ENCODE measurements at regions not wholly inside any gene's neighbourhood (a gene's known extent, or its start where the extent isn't known, plus 50 kb on each side); places are given as distances from the start of the nearest gene placed in this dataset.

GRCh38 chr14:104383088-104383995, 196.2 kb upstream of the C14orf180 start:
- no peak overlapping the region for H3K4me3 ChIP-seq (ENCODE audit: low read length)
- TF ChIP-seq CTCF (conservative IDR thresholded peaks at IDR 0.05; ENCODE audit: low read length) = no peak
- DNase-seq (ENCODE audit: low read depth) = no peak

GRCh38 chr14:104383996-104384775, 195.4 kb upstream of the C14orf180 start:
- H3K4me3 ChIP-seq (ENCODE audit: low read length) = no peak overlapping the region
- no peak for DNase-seq (ENCODE audit: low read depth)
- TF ChIP-seq CTCF (conservative IDR thresholded peaks at IDR 0.05; ENCODE audit: low read length) = no peak

GRCh38 chr14:104384776-104385071, 194.8 kb upstream of the C14orf180 start:
- no peak for DNase-seq (ENCODE audit: low read depth)
- no peak for TF ChIP-seq CTCF (conservative IDR thresholded peaks at IDR 0.05; ENCODE audit: low read length)
- H3K4me3 ChIP-seq (ENCODE audit: low read length) = no peak overlapping the region

- no peak for DNase-seq (ENCODE audit: low read depth)
- no peak for TF ChIP-seq CTCF (conservative IDR thresholded peaks at IDR 0.05; ENCODE audit: low read length)
- H3K4me3 ChIP-seq (ENCODE audit: low read length) = no peak overlapping the region
Observed at GRCh38 chr14:104385111-104385510, 194.5 kb upstream of the C14orf180 start.

- no peak for DNase-seq (ENCODE audit: low read depth)
- no peak for TF ChIP-seq CTCF (conservative IDR thresholded peaks at IDR 0.05; ENCODE audit: low read length)
- H3K4me3 ChIP-seq (ENCODE audit: low read length) = no peak overlapping the region
Observed at GRCh38 chr14:104385531-104386101, 193.9 kb upstream of the C14orf180 start.

- no peak for TF ChIP-seq CTCF (conservative IDR thresholded peaks at IDR 0.05; ENCODE audit: low read length)
- DNase-seq (ENCODE audit: low read depth) = no peak
- no peak overlapping the region for H3K4me3 ChIP-seq (ENCODE audit: low read length)
Observed at GRCh38 chr14:104386151-104386841, 193.3 kb upstream of the C14orf180 start.

All from AG10803 (cell line).